Body of pancreas (tissue), 4 donors: ENCODE measurements at regions not wholly inside any gene's neighbourhood (a gene's known extent, or its start where the extent isn't known, plus 50 kb on each side); places are given as distances from the start of the nearest gene placed in this dataset.

Experiments
- ATAC-seq: fragments of 150-250 bp; one replicate; pipeline ENCODE4 v1.9.1; 2016
- DNase-seq, 4 donors: peaks; one replicate each; pipeline ENCODE4 v3.0.0-alpha.2; 2019
- H3K27ac ChIP-seq, 4 donors: fragments of 200-600 bp; sonication (generic); 1 replicate in 3 of 4; 2 replicates in 1 of 4; pipeline versions ENCODE4 v1.5.1 to v1.6.1; 2016 to 2019; ENCODE audit warnings: mild to moderate bottlenecking in 1 of 4, mixed read lengths in 1 of 4, moderate library complexity in 1 of 4
- H3K27me3 ChIP-seq, 2 donors: fragments of 200-600 bp; sonication (generic); one replicate each; pipeline ENCODE4 v1.6.0; 2016; ENCODE audit warnings: mild to moderate bottlenecking in 1 of 2
- H3K36me3 ChIP-seq, 2 donors: fragments of 200-600 bp; sonication (generic); replicated peaks in 1 of 2; 2 replicates each; pipeline ENCODE4 v1.5.1; 2016; ENCODE audit warnings: low read depth in 2 of 2; ENCODE audit not compliant: insufficient read depth in 1 of 2
- H3K4me1 ChIP-seq: fragments of 200-600 bp; sonication (generic); one replicate; pipeline ENCODE4 v1.6.0; 2016
- H3K4me3 ChIP-seq, 2 donors: fragments of 200-600 bp; sonication (generic); 1 replicate in 1 of 2; 2 replicates in 1 of 2; pipeline ENCODE4 v1.5.1; 2016 to 2019
- H3K9me3 ChIP-seq, 3 donors: fragments of 200-600 bp; sonication (generic); 1 replicate in 2 of 3; 2 replicates in 1 of 3; pipeline ENCODE4 v1.5.1; 2016
- CTCF ChIP-seq, 7 experiments: fragments of 450-650 bp in 4 of 7; fragments of 200-600 bp in 3 of 7; sonication (generic) in 3 of 7; IDR thresholded peaks; one replicate each; pipeline ENCODE4 v1.5.1; 2016 to 2019; ENCODE audit warnings: antibody characterized with exemption in 7 of 7
- POLR2A ChIP-seq, 3 donors: fragments of 450-650 bp; IDR thresholded peaks; one replicate each; pipeline ENCODE4 v1.6.1; 2016; ENCODE audit warnings: antibody characterized with exemption in 3 of 3, mild to moderate bottlenecking in 2 of 3
- WGBS, 2 donors: methylation state at CpG; one replicate each; pipeline ENCODE4 v1.1.5; 2017; 5-methylcytosine and 5-hydroxymethylcytosine counted together
- intact Hi-C: fragments of 100-400 bp; cut with DNase I; formaldehyde crosslinking; loops from one replicate; pipeline ENCODE4 v1.15.1; 2023

- Histone ChIP-seq H3K27me3 (no peaks in the 10 kb centered on the region), H3K9me3 (no peaks in the 10 kb centered on the region), H3K4me3 (no peak overlapping the region), H3K27ac (no peak overlapping the region), H3K36me3 (no peaks in the 10 kb centered on the region), H3K4me1 (no peaks in the 10 kb centered on the region)
- intact Hi-C loops = no loop called here
- no peak for TF ChIP-seq CTCF (IDR thresholded peaks at IDR 0.05)
- no peak for TF ChIP-seq POLR2A (IDR thresholded peaks at IDR 0.05)
- ATAC-seq (no peak), DNase-seq (no peak)
- 55 to 63% methylated on average over 3 of the region's 3 CpGs for WGBS, 2 donors
Measured at GRCh38 chr10:16105082-16105481, 244.8 kb upstream of the MINDY3 start.

GRCh38 chr10:16116404-16117304 is 256.3 kb upstream of the MINDY3 start:
- no peak for ATAC-seq
- Histone ChIP-seq H3K4me1 (no peaks in the 10 kb centered on the region), H3K27ac (no peak overlapping the region), H3K9me3 (no peaks in the 10 kb centered on the region), H3K36me3 (no peaks in the 10 kb centered on the region), H3K27me3 (no peaks in the 10 kb centered on the region), H3K4me3 (no peak overlapping the region)
- TF ChIP-seq POLR2A (IDR thresholded peaks at IDR 0.05) = no peak
- TF ChIP-seq CTCF (IDR thresholded peaks at IDR 0.05) = peak; percentile 21 to 57 (median 46)
- intact Hi-C loops = no loop called here
- DNase-seq = peak; percentile 12 to 24 (median 16)
- 31 to 38% methylated on average over 11 of the region's 11 CpGs for WGBS, 2 donors

- WGBS, 2 donors = 49 to 54% methylated on average over 4 of the region's 4 CpGs
- H3K4me1 ChIP-seq = no peaks in the 10 kb centered on the region
- ATAC-seq (no peak), DNase-seq (no peak)
- no peaks in the 10 kb centered on the region for H3K9me3 ChIP-seq
- no peaks in the 10 kb centered on the region for H3K36me3 ChIP-seq
- H3K27me3 ChIP-seq = no peaks in the 10 kb centered on the region
- TF ChIP-seq POLR2A (IDR thresholded peaks at IDR 0.05) = no peak
- H3K4me3 ChIP-seq = no peak overlapping the region
- intact Hi-C loops = no loop called here
- no peak overlapping the region for H3K27ac ChIP-seq
Measured at GRCh38 chr10:16117305-16117695, 257.0 kb upstream of the MINDY3 start.

- no peaks in the 10 kb centered on the region for H3K4me1 ChIP-seq
- intact Hi-C loops = no loop called here
- no peak for DNase-seq
- H3K27me3 ChIP-seq = no peaks in the 10 kb centered on the region
- H3K27ac ChIP-seq = no peak overlapping the region
- no peaks in the 10 kb centered on the region for H3K9me3 ChIP-seq
- TF ChIP-seq POLR2A (IDR thresholded peaks at IDR 0.05) (no peak), CTCF (IDR thresholded peaks at IDR 0.05) (no peak)
- no peak overlapping the region for H3K4me3 ChIP-seq
- ATAC-seq = no peak
- H3K36me3 ChIP-seq = no peaks in the 10 kb centered on the region
Measured at GRCh38 chr10:16119445-16119844, 259.1 kb upstream of the MINDY3 start.

GRCh38 chr10:16120563-16120962 is 260.3 kb upstream of the MINDY3 start:
- Histone ChIP-seq H3K4me3 (no peak overlapping the region), H3K27me3 (no peaks in the 10 kb centered on the region), H3K9me3 (no peaks in the 10 kb centered on the region), H3K4me1 (no peaks in the 10 kb centered on the region), H3K36me3 (no peaks in the 10 kb centered on the region), H3K27ac (no peak overlapping the region)
- intact Hi-C loops = no loop called here
- no peak for TF ChIP-seq POLR2A (IDR thresholded peaks at IDR 0.05)
- TF ChIP-seq CTCF (IDR thresholded peaks at IDR 0.05) = no peak
- DNase-seq (no peak), ATAC-seq (no peak)
- WGBS, 2 donors = 53 to 81% methylated on average over 3 of the region's 3 CpGs
